ENCODE measurements at regions not wholly inside any gene's neighbourhood (a gene's known extent, or its start where the extent isn't known, plus 50 kb on each side); places are given as distances from the start of the nearest gene placed in this dataset.

- no peak for DNase-seq
Measured at GRCh38 chr14:65252482-65253255, 150.4 kb upstream of the MAX start.

- DNase-seq = no peak
Measured at GRCh38 chr14:65255029-65255545, 152.8 kb upstream of the MAX start.

- no peak for DNase-seq
Measured at GRCh38 chr14:65255583-65256461, 153.5 kb upstream of the MAX start.

GRCh38 chr14:65256714-65257113 is 154.4 kb upstream of the MAX start:
- DNase-seq = no peak

- no peak for DNase-seq
Measured at GRCh38 chr14:65257425-65257824, 155.1 kb upstream of the FUT8 start.

GRCh38 chr14:65258391-65258790 is 154.1 kb upstream of the FUT8 start:
- DNase-seq = no peak

- no peak for DNase-seq
Measured at GRCh38 chr14:65259000-65259399, 153.5 kb upstream of the FUT8 start.

- DNase-seq = no peak
Measured at GRCh38 chr14:65260786-65261185, 151.7 kb upstream of the FUT8 start.

- no peak for DNase-seq
Measured at GRCh38 chr14:65261425-65261920, 151.1 kb upstream of the FUT8 start.

GRCh38 chr14:65261946-65262345 is 150.6 kb upstream of the FUT8 start:
- no peak for DNase-seq

GRCh38 chr14:65263177-65263788 is 149.2 kb upstream of the FUT8 start:
- DNase-seq = no peak

- no peak for DNase-seq
Measured at GRCh38 chr14:65267856-65268255, 144.7 kb upstream of the FUT8 start.

- DNase-seq = no peak
Measured at GRCh38 chr14:65268594-65268993, 143.9 kb upstream of the FUT8 start.

GRCh38 chr14:65269732-65270131 is 142.8 kb upstream of the FUT8 start:
- no peak for DNase-seq

- no peak for DNase-seq
Measured at GRCh38 chr14:65277027-65277426, 135.5 kb upstream of the FUT8 start.

- no peak for DNase-seq
Measured at GRCh38 chr14:65277580-65278270, 134.8 kb upstream of the FUT8 start.

- DNase-seq = no peak
Measured at GRCh38 chr14:65278589-65278988, 133.9 kb upstream of the FUT8 start.

GRCh38 chr14:65279510-65279909 is 133.0 kb upstream of the FUT8 start:
- no peak for DNase-seq

GRCh38 chr14:65279958-65280357 is 132.6 kb upstream of the FUT8 start:
- no peak for DNase-seq

GRCh38 chr14:65280653-65281052 is 131.9 kb upstream of the FUT8 start:
- DNase-seq = no peak

- DNase-seq = peak in 1 of 2 donors; percentile 28
Measured at GRCh38 chr14:65281991-65282895, 130.3 kb upstream of the FUT8 start.

- DNase-seq = no peak
Measured at GRCh38 chr14:65282896-65283253, 129.7 kb upstream of the FUT8 start.

Data from CD4-positive, alpha-beta T cell treated with Interferon alpha-2 for 1 hour (primary cell).